Astrocyte of the cerebellum (primary cell): ENCODE measurements at regions not wholly inside any gene's neighbourhood (a gene's known extent, or its start where the extent isn't known, plus 50 kb on each side); places are given as distances from the start of the nearest gene placed in this dataset.

Experiments used
- DNase-seq: peaks from one replicate; pipeline ENCODE4 v3.0.0-alpha.2; 2011; ENCODE audit warnings: low read depth
- H3K4me3 ChIP-seq: 2 replicates; pipeline ENCODE4 v1.5.1; 2011; ENCODE audit warnings: mild to moderate bottlenecking, low read depth, low read length, moderate library complexity
- CTCF ChIP-seq: IDR thresholded peaks from 2 replicates; pipeline ENCODE4 v1.5.1; 2012; ENCODE audit warnings: low read length, low read depth, moderate library complexity, mild to moderate bottlenecking; ENCODE audit errors: missing control alignments
- in situ Hi-C: cut with HindIII; loops from 2 replicates; pipeline ENCODE4 v1.10.0; 2017; ENCODE audit warnings: low sequenced_read_pairs

- no peak overlapping the region for H3K4me3 ChIP-seq
- in situ Hi-C loops: no loop called here
- TF ChIP-seq CTCF: no peak
- no peak for DNase-seq
Measured at GRCh38 chr13:105030851-105031250, 1504.6 kb downstream of the EFNB2 start.

DNA sequence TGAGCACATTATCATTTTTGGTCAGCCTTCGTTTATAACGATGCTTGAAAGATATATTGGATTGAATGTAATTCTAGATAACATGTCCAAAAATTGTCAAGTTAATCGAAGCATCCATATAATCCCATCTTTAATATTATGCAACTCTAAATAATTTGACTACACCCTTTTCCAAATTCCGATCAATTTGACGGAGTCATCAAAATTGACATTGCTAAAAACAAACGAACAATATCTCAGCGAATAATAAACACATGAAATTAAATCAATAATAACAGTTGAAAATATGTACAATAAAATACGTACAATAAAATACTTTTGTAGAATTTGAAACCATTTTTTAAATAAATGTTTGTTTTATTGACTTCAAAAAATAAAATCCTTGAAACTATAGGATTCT is 1516.4 kb downstream of the EFNB2 start:
- no peak for TF ChIP-seq CTCF
- no peak for DNase-seq
- in situ Hi-C loops: no loop called here
- no peak overlapping the region for H3K4me3 ChIP-seq

GRCh38 chr13:105016266-105016665 is 1519.2 kb downstream of the EFNB2 start:
- no peak for TF ChIP-seq CTCF

GRCh38 chr13:105008604-105009003 is 1526.9 kb downstream of the EFNB2 start:
- DNase-seq: peak; percentile 6
- H3K4me3 ChIP-seq: no peak overlapping the region
- no peak for TF ChIP-seq CTCF
- in situ Hi-C loops: no loop called here

More at GRCh38 chr13:105016266-105016665, 1519.2 kb downstream of the EFNB2 start:
- in situ Hi-C loops: no loop called here
- DNase-seq: no peak
- H3K4me3 ChIP-seq: no peak overlapping the region

GRCh38 chr13:105007166-105007808 is 1528.2 kb downstream of the EFNB2 start:
- no peak for DNase-seq
- no peak for TF ChIP-seq CTCF

DNA sequence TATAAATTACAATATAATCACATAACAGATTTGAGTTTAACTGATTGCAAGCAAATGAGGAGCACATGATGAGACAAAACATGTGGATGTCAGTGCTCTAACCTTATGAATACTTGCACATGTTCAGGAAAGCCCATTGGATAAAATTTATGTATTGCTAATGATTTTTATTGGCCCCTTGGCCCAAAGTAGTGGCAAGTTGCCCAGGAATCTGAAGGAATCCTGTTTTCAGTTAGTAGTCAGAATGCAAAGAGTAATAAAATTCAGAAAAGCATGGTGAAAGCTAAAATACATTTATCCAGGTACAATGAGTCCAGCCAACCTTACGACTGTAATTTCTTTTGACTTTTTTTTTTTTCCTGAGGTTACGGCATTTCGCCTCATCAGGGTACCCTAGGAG is 1539.4 kb downstream of the EFNB2 start:
- in situ Hi-C loops: no loop called here
- no peak for TF ChIP-seq CTCF
- H3K4me3 ChIP-seq: no peak overlapping the region
- DNase-seq: no peak

More at GRCh38 chr13:105007166-105007808, 1528.2 kb downstream of the EFNB2 start:
- in situ Hi-C loops: no loop called here
- H3K4me3 ChIP-seq: no peak overlapping the region

- DNase-seq: no peak
- no peak for TF ChIP-seq CTCF
- H3K4me3 ChIP-seq: no peak overlapping the region
- in situ Hi-C loops: no loop called here
Measured at GRCh38 chr13:104993708-104994107, 1541.8 kb downstream of the EFNB2 start.
